ENCODE measurements at regions not wholly inside any gene's neighbourhood (a gene's known extent, or its start where the extent isn't known, plus 50 kb on each side); places are given as distances from the start of the nearest gene placed in this dataset.

- no peaks in the 10 kb centered on the region for H3K36me3 ChIP-seq (ENCODE audit: insufficient read depth, low read length, poor library complexity, severe bottlenecking)
- H3K4me3 ChIP-seq (ENCODE audit: low read depth, low read length, poor library complexity, severe bottlenecking) = no peak overlapping the region
- ChIA-PET CTCF (interaction anchor here (0.5 to 0.9 kb wide), 3 partner anchors 16 to 268 kb away, joined by 3 to 6 read pairs (median 4); no protein-coding TSS in a partner anchor), POLR2A (ENCODE audit: low non-redundant PET) (interaction anchor here (0.6 to 0.9 kb wide), 2 partner anchors 26 to 96 kb away, joined by 3 read pairs; no protein-coding TSS in a partner anchor)
- intact Hi-C loops (cut with micrococcal nuclease; ENCODE audit: unreplicated experiment) = no loop called here
- no peak for DNase-seq (ENCODE audit: low spot score)
- no peak overlapping the region for H3K27ac ChIP-seq (ENCODE audit: low read depth, low read length, poor library complexity, severe bottlenecking)
- H3K27me3 ChIP-seq (replicated peaks; ENCODE audit: insufficient read depth, low read depth, low read length, poor library complexity) = peaks cover 88% of the 10 kb centered on the region
- no peaks in the 10 kb centered on the region for H3K9me3 ChIP-seq (ENCODE audit: low read depth, low read length, poor library complexity, severe bottlenecking)
- no TSS peak for BruUV-seq (replicated peaks)
- H3K4me1 ChIP-seq (ENCODE audit: insufficient read depth, low read length, poor library complexity, severe bottlenecking) = no peaks in the 10 kb centered on the region
- peak; percentile 2 for TF ChIP-seq EZH2 (IDR thresholded peaks at IDR 0.05; ENCODE audit: borderline replicate concordance, low read depth, low read length, poor library complexity, severe bottlenecking)
- no peak for TF ChIP-seq CTCF (conservative IDR thresholded peaks at IDR 0.05; ENCODE audit: low read depth, low read length)
These were observed 70.4 kb downstream of the RCN1 start for GRCh38 chr11:32161293-32161692.

- Histone ChIP-seq H3K9me3 (ENCODE audit: low read depth, low read length, poor library complexity, severe bottlenecking) (no peaks in the 10 kb centered on the region), H3K27me3 (replicated peaks; ENCODE audit: insufficient read depth, low read depth, low read length, poor library complexity) (peaks cover 88% of the 10 kb centered on the region), H3K27ac (ENCODE audit: low read depth, low read length, poor library complexity, severe bottlenecking) (no peak overlapping the region), H3K36me3 (ENCODE audit: insufficient read depth, low read length, poor library complexity, severe bottlenecking) (no peaks in the 10 kb centered on the region), H3K4me1 (ENCODE audit: insufficient read depth, low read length, poor library complexity, severe bottlenecking) (no peaks in the 10 kb centered on the region), H3K4me3 (ENCODE audit: low read depth, low read length, poor library complexity, severe bottlenecking) (no peak overlapping the region)
- no TSS peak for BruUV-seq (replicated peaks)
- CTCF ChIA-PET = interaction anchor here (1.2 kb wide), 1 partner anchor 155 kb away, joined by 5 read pairs; no protein-coding TSS in a partner anchor
- intact Hi-C loops (cut with micrococcal nuclease; ENCODE audit: unreplicated experiment) = no loop called here
- POLR2A ChIA-PET (ENCODE audit: low non-redundant PET) = no interaction called here
- TF ChIP-seq CTCF (conservative IDR thresholded peaks at IDR 0.05; ENCODE audit: low read depth, low read length) (no peak), EZH2 (IDR thresholded peaks at IDR 0.05; ENCODE audit: borderline replicate concordance, low read depth, low read length, poor library complexity, severe bottlenecking) (peak; percentile 0)
- DNase-seq (ENCODE audit: low spot score) = no peak
These were observed 71.5 kb downstream of the RCN1 start for GRCh38 chr11:32162351-32162750.

DNA sequence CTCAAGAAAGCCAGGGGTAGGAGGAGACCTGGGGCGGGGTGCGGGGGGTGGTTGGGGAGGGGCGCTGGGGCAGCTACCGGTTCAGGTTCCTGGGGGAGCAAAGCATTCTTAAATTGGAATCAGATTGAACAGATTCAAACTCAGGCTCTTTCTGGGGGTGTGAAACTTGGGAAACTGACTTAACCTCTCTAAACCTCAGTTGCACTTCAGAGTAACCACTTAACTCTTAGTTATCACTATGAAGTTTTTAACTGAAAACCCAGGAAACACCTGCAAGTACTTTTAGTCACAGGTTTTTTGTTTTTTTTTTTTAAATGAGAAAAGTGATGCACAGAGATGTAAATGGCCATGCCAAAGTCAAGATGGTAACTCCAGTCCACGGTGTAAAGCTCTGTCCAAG, 72.0 kb downstream of the RCN1 start:
- Histone ChIP-seq H3K27me3 (replicated peaks; ENCODE audit: insufficient read depth, low read depth, low read length, poor library complexity) (peaks cover 88% of the 10 kb centered on the region), H3K36me3 (ENCODE audit: insufficient read depth, low read length, poor library complexity, severe bottlenecking) (no peaks in the 10 kb centered on the region), H3K4me3 (ENCODE audit: low read depth, low read length, poor library complexity, severe bottlenecking) (no peak overlapping the region), H3K9me3 (ENCODE audit: low read depth, low read length, poor library complexity, severe bottlenecking) (no peaks in the 10 kb centered on the region), H3K4me1 (ENCODE audit: insufficient read depth, low read length, poor library complexity, severe bottlenecking) (no peaks in the 10 kb centered on the region), H3K27ac (ENCODE audit: low read depth, low read length, poor library complexity, severe bottlenecking) (no peak overlapping the region)
- no TSS peak for BruUV-seq (replicated peaks)
- no peak for DNase-seq (ENCODE audit: low spot score)
- intact Hi-C loops (cut with micrococcal nuclease; ENCODE audit: unreplicated experiment) = no loop called here
- no peak for TF ChIP-seq EZH2 (IDR thresholded peaks at IDR 0.05; ENCODE audit: borderline replicate concordance, low read depth, low read length, poor library complexity, severe bottlenecking)
- TF ChIP-seq CTCF (conservative IDR thresholded peaks at IDR 0.05; ENCODE audit: low read depth, low read length) = no peak
- ChIA-PET POLR2A (ENCODE audit: low non-redundant PET) (no interaction called here), CTCF (interaction anchor here (0.7 to 1.2 kb wide), 2 partner anchors 156 to 487 kb away, joined by 3 to 5 read pairs; no protein-coding TSS in a partner anchor)
